Ecto neural progenitor cell (in vitro differentiated cells): ENCODE measurements at regions not wholly inside any gene's neighbourhood (a gene's known extent, or its start where the extent isn't known, plus 50 kb on each side); places are given as distances from the start of the nearest gene placed in this dataset.
"Not testable (repeated sequence)": the region's sequence is repeated elsewhere in the genome, so short reads cannot be mapped to it uniquely, and the experiment has no call there.

ENCODE experiments used
- DNase-seq: peaks from one replicate; pipeline ENCODE4 v3.0.0-alpha.2; 2018; ENCODE audit warnings: low spot score

DNA sequence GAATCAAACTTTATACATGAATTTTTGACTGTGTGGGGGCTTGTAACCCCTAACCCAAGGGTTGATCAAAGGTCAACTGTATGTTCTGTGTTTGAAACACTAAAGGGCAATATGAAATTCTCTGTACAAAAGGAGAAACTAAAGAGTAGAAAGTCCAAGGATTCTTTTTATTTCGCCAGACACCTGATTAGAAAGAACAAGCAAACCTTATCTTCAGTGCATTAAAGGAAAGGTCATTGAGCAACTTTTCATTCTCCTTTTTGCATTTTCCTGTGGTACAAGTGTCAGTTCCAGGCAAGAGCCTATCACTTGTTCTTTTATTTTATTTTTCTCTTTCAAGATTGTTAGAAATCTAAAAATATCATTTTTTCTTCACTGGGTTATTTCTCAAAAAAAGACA is 430.1 kb upstream of the EPHA3 start:
- no peak for DNase-seq

DNA sequence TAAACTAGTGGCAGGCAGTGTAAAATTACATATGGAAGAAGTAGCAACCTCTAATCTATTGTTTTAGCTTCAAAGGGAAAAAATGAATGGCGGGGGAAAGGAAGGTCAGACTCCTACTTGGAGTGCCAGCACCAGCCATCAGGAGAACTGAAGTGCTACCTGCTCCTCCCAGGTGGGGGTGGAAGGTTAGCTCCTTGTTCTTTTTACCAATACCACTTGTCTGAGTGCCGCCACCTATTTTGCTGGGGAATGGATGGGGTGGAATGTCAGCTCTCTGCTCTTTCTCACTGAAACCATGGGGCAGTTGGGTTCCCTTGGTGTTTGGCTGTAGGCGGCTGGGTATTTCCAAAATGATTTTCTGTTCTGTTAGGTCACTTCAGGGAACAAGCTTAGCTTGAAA is 428.7 kb upstream of the EPHA3 start:
- DNase-seq, result no peak

DNA sequence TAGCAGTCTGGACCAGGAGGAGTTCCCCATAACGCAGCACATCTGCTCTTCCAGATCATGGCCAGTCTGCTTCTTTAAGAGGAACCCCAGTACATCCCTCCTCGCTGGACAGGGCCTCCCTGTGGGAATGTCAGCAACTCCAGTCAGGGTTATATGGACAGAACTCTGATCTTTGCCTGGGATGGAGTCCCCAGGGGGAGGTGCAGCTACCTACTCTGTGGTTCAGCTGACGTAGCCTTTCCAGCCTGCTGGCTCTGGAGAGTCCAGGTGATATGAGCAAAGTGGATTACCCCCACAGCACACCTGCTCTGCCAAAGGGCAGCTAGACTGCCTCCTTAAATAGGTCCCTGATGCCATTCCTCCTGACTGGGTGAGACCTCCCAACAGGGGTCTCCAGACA is 417.1 kb upstream of the EPHA3 start:
- no peak for DNase-seq

DNA sequence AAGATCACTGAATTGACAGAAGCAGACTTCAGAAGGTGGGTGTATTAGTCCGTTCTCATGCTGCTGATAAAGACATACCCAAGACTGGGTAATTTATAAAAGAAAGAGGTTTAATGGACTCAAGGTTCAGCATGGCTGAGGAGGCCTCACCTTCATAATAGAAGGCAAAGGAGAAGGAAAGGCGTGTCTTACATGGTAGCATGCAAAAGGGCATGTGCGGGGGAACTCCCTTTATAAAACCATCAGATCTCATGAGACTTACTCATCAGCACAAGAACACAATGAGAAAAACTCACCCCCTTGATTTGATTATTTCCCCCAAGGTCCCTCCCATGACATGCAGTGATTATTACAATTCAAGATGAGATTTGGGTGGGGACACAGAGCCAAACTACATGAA is 416.3 kb upstream of the EPHA3 start:
- no peak for DNase-seq

DNA sequence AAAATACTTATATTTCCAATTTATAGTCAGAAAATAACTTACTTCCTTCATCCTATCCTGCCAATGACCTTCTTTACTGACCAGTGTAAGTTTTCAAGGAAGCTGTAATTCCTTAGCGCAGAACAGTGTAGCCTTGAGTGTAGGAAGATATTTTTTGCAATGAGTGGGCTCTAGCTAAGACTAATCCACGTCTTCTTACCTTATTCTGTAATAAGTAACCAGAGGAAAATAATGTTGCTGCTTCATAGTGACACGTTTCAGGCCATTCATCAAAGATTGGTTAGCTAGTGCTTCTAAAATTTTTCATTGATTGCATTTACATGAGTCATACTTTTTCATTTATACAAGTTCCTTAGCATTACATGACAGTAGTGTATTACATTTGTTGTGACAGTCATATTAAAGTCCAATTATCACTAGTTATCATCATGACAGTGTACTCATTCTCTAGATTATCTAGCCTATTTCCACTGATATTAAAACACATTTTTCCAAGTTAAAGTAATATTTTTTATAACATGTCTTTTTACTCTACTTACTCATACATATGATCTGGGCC is 403.8 kb upstream of the EPHA3 start:
- DNase-seq, result no peak

DNA sequence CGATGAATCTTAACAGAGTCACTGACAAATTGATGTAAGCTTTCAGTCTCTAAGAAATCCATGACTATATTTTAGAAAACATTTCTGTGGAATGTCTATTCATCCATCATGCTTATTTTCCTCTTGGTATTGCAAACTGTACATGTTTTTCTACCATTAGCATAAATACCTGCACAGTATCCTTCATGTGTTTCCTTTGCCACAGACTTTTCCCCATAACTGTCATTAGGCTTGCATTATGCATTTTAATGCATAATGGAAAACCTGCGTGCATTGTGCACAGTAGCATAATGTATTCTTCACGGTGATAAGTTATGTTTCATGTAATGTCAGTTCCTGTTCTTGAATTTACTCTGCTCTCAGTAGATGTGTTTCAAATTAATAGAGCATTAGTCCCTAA is 403.1 kb upstream of the EPHA3 start:
- no peak for DNase-seq

DNA sequence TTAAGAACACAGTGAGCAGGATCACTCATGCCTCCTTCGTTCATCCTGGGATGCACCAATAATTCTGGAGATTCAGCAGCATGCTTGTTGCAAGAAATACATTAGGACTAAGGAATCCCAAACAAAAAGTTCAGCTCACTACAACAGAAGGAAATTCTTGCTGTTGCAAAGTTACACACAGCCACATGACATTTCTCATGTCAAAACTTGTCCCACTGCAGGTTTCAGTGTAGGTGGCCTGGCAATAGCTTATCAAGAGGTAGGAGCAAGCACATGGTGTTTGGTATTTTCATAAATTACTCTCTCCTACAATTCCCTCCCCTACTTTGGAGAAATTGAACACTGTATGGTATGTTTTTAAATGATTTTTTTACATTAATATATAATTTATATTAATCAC is 399.6 kb upstream of the EPHA3 start:
- no peak for DNase-seq

DNA sequence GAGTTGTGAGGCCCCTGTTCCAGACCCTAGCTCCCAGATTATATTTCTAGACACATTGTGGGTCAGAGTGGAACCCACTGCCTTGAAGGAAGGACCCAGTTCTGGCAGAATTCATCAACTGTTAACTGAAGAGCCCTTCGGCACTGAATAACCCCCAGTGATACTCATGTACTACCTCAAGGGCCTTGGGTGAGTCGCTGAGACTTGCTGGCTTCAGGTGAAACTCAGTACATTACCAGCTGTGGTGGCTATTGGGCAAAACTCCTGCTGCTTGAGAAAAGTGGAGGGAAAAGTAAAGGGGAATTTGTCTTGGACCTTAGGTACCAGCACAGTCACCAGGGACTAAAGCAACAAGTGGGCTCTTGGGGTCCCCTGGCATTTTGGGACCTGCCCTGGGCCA is 394.9 kb upstream of the EPHA3 start:
- DNase-seq, result no peak

DNA sequence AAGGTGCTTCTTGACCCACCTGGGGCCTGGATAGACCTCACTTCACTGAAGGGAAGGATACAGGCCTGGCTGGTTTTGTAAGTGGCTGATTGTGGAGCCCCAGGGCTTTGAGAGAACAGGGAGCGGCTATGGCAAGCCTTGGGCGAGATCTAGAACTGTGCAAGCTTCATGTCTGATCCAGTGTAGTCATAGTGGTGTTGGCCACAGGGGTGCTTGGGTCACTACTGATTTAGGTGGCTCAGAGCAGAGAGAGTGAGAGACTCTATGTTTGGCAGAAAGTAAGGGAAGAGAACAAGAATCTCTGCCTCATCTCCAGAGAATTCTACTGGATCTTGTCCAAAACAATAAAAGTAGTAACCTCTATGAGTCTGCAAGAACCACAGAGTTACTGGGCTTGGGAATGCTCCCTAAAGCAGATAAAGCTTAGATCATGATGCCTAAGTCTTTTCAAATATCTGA is 394.2 kb upstream of the EPHA3 start:
- DNase-seq, result no peak

DNA sequence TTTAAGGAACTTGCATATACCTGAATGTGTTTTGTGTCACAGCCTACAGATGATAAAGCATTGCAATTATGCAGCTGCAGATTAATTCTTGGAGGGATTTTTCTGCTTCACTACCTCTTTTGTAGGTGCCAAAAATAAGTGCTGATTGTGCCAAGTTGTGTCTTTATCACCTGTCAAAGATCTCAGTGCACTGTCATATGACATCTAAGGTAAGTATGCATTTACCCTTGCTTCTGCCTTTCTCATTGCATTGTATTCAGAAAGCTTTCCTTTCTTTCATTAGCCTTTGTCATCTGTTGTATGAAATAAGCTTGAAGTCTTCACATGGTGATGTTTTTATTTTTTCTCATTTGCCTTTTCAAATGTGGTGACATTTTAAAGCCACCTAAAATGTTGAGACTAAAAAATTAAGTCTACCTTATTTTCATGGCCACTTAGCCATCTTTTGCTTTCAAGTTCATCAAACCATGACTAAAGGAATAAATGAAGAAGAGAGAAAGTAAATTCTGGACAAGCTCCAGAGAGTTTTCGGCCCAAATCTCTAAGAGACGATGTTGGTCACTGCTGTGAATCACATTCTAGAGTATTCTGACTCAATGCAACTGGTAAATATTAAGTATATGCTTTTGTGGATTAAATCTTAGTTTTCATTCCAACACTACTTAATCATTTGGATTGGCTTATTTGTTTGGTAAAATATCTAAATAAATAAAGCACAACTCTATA is 381.8 kb upstream of the EPHA3 start:
- DNase-seq, result no peak

DNA sequence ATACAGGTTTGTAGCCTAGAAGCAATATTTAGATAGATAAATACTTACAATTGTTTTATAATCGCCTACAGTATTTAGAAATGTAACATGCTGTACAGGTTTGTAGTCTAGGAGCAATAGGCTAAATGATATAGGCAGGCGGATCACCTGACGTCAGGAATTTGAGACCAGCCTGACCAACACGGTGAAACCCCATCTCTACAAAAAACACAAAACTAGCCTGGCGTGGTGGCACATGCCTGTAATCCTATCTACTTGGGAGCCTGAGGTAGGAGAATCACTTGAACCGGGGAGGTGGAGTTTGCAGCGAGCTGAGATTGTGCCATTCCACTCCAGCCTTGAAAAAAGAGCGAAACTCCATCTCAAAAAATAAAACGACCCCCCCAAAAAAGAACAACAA is 375.2 kb upstream of the EPHA3 start:
- no peak for DNase-seq

DNA sequence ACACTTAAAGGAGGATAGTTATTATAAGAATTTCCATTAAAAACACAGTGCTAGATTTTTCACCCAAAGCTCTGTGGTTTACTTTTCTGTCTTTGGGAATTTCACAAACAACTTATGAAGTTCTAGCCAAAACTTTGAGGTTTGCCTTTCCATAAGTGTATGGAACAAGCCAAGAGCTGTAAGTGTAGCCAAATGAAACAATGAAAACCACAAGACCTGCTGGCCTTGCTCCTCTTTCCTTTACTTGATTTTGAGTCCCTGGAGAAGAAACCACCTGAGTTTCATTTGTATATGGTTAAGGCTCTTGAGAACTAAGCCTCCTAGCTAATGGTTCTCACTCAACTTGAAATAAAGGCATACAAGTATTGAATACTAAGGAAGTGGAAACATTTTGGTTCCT is 365.3 kb upstream of the EPHA3 start:
- no peak for DNase-seq

DNA sequence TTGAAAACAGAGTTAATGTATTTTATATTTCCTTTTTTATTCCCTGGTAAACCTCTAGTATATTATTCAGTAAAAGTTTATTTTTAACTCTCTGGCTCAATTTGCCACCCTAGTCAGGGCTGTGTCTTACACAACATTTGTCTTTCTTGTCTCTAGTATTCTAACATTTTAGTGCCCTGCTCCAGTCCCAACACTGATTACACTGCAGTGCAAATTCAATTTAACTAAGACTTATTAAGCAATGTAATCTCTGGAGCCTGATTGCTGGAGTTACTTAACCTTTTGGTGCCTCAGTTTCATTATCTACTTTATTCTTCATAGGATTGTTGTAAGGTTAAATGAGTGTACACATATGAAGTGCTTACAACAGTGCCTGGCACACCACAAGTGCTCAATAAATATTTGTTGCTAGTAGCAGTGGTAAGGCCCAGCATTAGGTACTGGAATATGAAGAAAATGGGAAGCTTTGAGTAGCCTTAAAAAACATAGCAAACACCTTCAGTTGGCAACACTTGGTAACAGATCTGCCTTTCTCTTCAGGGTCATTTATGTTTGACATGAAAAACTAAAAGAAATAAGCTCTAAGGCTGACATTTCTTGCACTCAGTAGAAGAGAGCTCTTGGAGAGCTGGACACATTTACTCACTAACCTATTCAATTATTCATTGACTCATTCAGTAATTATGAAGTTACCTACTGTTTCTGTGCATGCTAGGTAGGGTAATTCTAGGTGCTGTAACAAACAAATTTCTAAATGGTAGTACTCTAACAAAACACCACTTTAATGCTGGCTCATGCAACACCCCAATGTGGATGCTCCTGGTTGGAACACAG is 364.5 kb upstream of the EPHA3 start:
- DNase-seq, result no peak

DNA sequence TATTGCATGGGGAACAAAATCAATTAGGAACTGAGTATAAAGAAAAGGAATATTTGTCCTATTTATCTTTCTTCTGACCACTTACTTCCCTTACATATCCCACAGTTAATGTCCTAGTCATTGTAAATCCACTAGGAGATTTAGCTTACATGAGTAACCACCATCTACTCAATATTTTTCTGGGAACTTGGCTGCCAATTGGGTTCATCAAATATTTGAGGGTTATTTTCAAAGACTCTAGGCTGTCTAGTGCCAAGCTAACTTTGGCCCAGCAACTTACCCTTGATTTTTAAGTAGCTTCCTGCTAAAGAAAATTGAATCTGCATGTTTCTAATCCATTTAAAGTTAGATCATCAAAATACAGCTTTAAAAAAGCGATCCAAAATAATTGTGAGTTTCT is 362.5 kb upstream of the EPHA3 start:
- DNase-seq, result no peak

DNA sequence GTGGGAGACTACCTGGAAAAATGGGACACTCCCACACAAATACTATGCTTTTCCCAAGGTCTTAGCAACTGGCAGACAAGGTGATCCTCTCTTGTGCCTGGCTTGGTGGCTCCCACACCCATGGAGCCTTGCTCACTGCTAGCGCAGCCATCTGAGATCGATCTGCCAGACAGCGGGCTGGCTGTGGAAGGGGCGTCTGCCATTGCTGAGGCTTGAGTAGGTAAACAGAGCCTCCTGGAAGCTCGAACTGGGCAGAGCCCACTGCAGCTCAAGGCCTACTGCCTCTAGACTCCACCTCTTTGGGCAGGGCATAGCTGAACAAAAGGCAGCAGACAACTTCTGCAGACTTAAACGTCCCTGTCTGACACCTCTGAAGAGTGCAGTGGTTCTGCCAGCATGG is 360.3 kb upstream of the EPHA3 start:
- not testable (repeated sequence) for DNase-seq

DNA sequence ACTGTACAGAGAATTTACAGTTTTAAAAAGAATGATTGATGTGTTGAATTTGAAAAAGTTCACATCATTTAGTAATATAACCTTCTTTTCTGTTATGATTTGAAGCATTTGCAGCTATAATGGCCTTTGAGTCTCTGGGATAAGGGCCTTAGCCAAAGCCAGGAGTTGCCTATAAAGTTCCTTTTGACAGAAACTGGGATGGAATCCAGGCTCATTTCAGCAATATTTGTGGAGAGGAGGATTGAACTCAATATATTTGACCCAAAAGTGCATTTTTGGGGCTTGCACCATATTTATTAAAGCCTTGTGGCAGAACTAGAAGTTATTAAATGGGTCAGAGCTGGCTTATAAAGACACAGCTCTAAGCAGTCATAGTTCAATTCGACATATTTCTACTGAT is 348.7 kb upstream of the EPHA3 start:
- DNase-seq, result no peak

DNA sequence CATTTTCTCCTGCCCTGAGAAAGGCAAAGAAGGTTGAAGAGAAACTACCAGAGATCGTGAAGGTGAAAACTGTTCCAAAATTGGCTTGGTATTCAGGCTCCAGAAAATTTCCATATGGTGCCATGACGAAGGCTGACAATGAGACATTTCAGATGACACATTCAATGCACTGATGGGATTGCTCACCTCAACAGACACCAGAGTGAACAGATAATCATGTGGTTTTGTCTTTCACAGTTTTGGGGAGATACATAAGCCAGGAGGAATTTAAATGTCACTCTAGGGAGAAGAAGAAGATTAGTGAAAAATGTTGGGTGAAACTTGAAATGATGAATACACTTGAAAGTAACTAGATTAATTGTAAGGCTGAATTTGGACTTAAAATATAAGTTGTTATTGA is 339.7 kb upstream of the EPHA3 start:
- DNase-seq, result no peak

DNA sequence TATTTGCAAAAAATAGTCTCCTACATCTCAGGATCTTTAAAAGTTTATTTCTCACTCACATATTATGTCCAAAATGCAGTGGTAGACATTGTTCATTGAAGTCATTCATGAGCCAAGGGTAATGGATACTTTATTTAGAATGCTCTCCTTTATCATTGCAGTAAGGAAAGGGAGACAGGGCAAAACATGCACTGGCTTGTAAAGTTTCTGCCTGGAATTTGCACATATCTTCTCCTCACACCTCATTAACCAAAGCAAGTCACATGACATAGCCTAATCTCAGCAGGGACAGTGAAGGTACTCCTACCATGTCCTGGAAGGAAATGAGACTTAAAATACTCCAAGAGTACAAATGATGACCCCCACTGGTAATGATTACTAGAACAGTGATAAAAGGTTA is 333.7 kb upstream of the EPHA3 start:
- DNase-seq, result no peak

DNA sequence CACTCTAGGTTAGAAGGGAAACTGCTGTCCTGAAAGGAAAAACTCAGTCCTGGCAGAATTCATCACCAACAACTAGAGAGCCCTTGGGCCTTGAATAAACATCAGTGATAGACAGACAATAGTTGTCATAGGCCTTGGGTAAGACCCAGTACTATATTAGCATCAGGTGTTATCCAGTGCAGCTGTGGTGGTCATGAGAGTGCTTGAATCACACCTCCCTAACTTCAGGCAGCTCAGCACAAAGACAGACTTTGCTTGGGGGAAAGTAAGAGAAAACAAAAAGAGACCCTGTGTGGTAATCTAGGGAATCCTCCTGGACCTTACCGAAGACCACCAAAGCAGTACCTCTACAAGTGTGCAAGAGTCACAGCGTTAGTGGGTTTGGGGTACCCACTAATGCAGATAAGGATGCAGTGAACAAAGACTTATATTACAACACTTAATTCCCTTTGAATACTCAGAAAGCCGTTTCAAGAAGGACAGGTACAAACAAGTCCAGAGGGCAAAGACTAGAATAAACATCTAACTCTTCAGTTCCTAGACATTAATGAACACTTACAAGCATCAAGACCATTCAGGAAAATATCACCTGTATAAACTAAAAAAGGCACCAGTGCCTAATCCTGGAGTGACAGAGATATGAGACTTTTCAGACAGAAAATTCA is 332.3 kb upstream of the EPHA3 start:
- no peak for DNase-seq

DNA sequence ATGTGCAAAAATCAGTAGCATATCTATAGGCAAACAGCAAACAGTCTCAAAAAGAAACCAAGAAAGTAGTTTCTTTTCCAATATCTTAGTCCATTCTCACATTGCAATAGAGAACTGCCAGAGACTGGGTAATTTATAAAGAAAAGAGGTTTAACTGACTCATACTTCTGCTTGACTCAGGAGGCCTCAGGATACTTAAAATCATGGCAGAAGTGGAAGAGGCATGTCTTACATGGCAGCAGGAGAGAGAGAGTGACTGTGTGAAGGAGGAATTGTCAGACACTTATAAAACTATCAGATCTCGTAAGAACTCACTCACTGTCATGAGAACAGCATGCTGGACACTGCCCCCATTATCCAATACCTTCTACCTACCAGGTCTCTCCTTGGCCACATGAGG is 327.9 kb upstream of the EPHA3 start:
- DNase-seq, result no peak

DNA sequence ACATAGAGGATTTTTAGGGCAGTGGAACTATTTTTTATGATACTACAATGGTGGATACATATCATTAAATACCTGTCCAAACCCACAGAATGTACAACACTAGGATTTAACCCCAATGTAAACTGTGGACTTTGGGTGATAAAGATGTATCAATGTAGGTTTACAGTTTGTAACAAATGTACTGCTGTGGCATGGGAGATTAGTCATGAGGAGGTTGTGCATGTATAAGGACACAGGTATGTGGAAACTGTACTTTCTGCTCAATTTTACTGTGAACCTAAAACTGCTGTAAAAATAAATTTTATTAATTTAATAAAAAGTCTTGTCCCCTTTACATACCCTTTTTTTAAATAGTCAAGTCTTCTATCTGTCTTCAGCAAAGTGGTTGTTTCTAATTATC is 322.5 kb upstream of the EPHA3 start:
- DNase-seq, result no peak

DNA sequence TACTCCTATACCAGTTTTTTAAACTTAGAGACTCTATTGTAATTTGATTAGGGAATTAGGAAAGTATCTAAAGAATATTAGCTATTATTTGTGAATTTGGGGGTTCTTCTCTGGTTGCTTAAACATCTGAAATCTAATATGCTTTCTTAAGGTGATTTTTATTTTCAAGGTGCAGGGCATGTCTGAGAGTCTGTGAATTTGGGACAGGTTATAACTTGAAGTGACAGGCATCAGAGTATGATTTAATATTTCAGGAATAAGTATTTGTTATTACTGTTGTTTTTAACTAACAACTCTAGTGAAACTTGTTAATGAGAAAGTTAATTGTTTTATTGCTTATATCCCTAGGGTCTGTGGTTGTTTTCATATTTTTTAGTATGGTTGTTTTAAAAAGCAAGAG is 321.6 kb upstream of the EPHA3 start:
- no peak for DNase-seq

DNA sequence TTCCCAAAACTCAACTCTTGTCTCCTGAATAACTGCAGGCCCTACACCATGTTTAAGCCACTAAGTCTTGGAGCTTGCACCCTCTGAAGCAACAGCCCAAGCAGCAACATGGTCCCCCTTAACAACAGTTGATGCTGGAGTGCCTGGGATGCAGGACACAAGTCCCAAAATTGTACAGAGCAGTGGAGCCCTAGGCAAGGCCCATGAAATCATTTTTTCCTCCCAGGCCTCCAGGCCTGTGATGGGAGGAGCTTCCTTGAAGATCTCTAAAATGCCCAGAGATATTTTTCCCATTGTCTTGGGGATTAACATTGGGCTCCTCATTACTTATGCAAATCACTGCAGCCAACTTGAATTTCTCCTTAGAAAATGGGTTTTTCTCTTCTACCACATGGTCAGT is 311.9 kb upstream of the EPHA3 start:
- no peak for DNase-seq
